ENCODE measurements at regions not wholly inside any gene's neighbourhood (a gene's known extent, or its start where the extent isn't known, plus 50 kb on each side); places are given as distances from the start of the nearest gene placed in this dataset.

DNA sequence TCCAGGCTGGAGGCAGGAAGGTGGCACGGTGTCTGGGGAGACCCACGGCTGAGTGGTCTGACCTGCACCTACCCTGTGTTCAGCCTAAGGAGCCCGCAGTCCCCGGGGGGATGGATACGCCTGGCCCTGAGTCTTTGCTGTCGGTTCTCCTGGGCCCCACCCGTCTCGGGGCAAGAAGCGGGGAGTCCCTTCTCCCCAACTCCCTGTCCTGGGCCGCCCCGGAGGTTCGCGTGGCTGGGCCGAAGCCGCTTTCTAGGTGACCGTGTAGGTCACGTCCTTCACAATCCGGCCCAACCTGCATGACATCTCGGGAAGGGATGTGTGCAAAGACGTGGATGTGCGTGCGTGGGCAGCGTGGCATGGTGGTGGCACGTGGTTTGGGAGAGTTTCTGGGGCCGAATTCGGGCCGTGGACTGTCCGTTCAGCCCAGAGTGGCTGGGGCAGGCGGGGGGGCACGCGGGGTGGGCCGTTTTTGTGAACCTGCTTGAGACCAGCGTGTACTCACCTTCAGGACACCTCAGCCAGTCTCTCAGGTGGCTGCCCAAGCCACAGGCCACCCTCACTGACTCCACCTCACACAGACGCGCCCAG is 103.3 kb downstream of the PTPRS start:
- Histone ChIP-seq H3K9me3 (ENCODE audit: control insufficient read depth, low read depth, low read length) (no peaks in the 10 kb centered on the region), H3K79me2 (ENCODE audit: insufficient read depth, low read length) (no peaks in the 10 kb centered on the region), H4K5ac (ENCODE audit: insufficient read length, low read depth, low read length) (no peak overlapping the region), H3K56ac (ENCODE audit: insufficient read length, low read depth, low read length) (no peak overlapping the region), H3T11ph (ENCODE audit: low read length) (no peak overlapping the region), H2BK5ac (ENCODE audit: insufficient read length, low read length) (no peak overlapping the region), H3K14ac (ENCODE audit: insufficient read depth, low read length) (no peak overlapping the region), H3K9ac (ENCODE audit: extremely low read depth, insufficient read length, low read length) (no peak overlapping the region), H4K20me1 (ENCODE audit: control insufficient read depth, insufficient read depth, insufficient read length) (no peaks in the 10 kb centered on the region), H3K23ac (ENCODE audit: insufficient read length, low read depth, low read length) (no peak overlapping the region), H4K91ac (ENCODE audit: insufficient read length, low read depth, low read length) (no peak overlapping the region), H3K23me2 (ENCODE audit: insufficient read length, low read depth, low read length, poor library complexity, severe bottlenecking) (no peaks in the 10 kb centered on the region), H3K4me2 (ENCODE audit: insufficient read depth, insufficient read length, low read length) (no peak overlapping the region), H2AK5ac (ENCODE audit: insufficient read length, low read length) (no peak overlapping the region), H2BK12ac (ENCODE audit: insufficient read length, low read depth, low read length) (no peak overlapping the region), H3K27ac (ENCODE audit: insufficient read length, low read depth, low read length) (no peak overlapping the region), H3K4me1 (ENCODE audit: insufficient read depth, low read length) (no peaks in the 10 kb centered on the region), H2BK20ac (ENCODE audit: low read depth, low read length, poor library complexity, severe bottlenecking) (no peak overlapping the region), H4K8ac (replicated peaks; ENCODE audit: insufficient read length, low read depth, low read length) (no peak overlapping the region), H2BK15ac (ENCODE audit: low read depth, low read length) (no peak overlapping the region), H2AFZ (ENCODE audit: low read length) (no peak overlapping the region), H3K79me1 (ENCODE audit: insufficient read depth, low read depth, low read length, poor library complexity, severe bottlenecking) (no peaks in the 10 kb centered on the region), H2BK120ac (ENCODE audit: low read depth, low read length, poor library complexity, severe bottlenecking) (no peak overlapping the region), H3K27me3 (ENCODE audit: insufficient read depth, low read length) (no peaks in the 10 kb centered on the region), H3K18ac (ENCODE audit: insufficient read length, low read depth, low read length) (no peak overlapping the region), H3K4ac (ENCODE audit: low read depth, low read length) (no peak overlapping the region)
- no peaks in the 10 kb centered on the region for H3K27me3 Mint-ChIP-seq (ENCODE audit: low read depth)
- H3K9me3 Mint-ChIP-seq: no peaks in the 10 kb centered on the region
- H3K36me3 Mint-ChIP-seq (ENCODE audit: insufficient read depth in 1 of 3, low read depth in 3 of 3): peaks cover 5 to 39% (median 36%) of the 10 kb centered on the region in 3 experiments; a peak in 6 of 7 replicates
- no peak overlapping the region for H3K4me3 Mint-ChIP-seq
- no peak overlapping the region for H3K27ac Mint-ChIP-seq
- no peak for DNase-seq
- H3K4me1 Mint-ChIP-seq: peaks cover 0 to 11% of the 10 kb centered on the region in 2 experiments; a peak in 3 of 4 replicates
- no CpG with 5 or more reads among the region's 35 CpGs for WGBS (ENCODE audit: extremely low coverage, insufficient read length, low lambda C conversion rate)
- TF ChIP-seq, protein P1, sequence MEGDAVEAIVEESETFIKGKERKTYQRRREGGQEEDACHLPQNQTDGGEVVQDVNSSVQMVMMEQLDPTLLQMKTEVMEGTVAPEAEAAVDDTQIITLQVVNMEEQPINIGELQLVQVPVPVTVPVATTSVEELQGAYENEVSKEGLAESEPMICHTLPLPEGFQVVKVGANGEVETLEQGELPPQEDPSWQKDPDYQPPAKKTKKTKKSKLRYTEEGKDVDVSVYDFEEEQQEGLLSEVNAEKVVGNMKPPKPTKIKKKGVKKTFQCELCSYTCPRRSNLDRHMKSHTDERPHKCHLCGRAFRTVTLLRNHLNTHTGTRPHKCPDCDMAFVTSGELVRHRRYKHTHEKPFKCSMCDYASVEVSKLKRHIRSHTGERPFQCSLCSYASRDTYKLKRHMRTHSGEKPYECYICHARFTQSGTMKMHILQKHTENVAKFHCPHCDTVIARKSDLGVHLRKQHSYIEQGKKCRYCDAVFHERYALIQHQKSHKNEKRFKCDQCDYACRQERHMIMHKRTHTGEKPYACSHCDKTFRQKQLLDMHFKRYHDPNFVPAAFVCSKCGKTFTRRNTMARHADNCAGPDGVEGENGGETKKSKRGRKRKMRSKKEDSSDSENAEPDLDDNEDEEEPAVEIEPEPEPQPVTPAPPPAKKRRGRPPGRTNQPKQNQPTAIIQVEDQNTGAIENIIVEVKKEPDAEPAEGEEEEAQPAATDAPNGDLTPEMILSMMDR (conservative IDR thresholded peaks at IDR 0.05): no peak
